OCI-LY1 (cell line): ENCODE measurements at regions not wholly inside any gene's neighbourhood (a gene's known extent, or its start where the extent isn't known, plus 50 kb on each side); places are given as distances from the start of the nearest gene placed in this dataset.
"Not testable (repeated sequence)": the region's sequence is repeated elsewhere in the genome, so short reads cannot be mapped to it uniquely, and the experiment has no call there.

ENCODE experiments used
- H2AFZ ChIP-seq: fragments of 200-600 bp; sonication (generic), shearing (Covaris generic); 2 replicates; pipeline ENCODE4 v1.6.0; 2014; ENCODE audit warnings: antibody characterized with exemption, mild to moderate bottlenecking, low read length
- H3F3A ChIP-seq: fragments of 200-600 bp; sonication (generic), shearing (Covaris generic); 2 replicates; pipeline ENCODE4 v1.6.0; 2014; ENCODE audit warnings: mild to moderate bottlenecking, antibody characterized with exemption, low read length, moderate library complexity; ENCODE audit not compliant: insufficient read depth
- H3K27ac ChIP-seq: fragments of 200-600 bp; sonication (generic); 2 replicates; pipeline ENCODE4 v1.5.1; 2014; ENCODE audit warnings: low read length, mixed run types, mild to moderate bottlenecking, low read depth; ENCODE audit not compliant: poor library complexity, severe bottlenecking
- H3K27me3 ChIP-seq: fragments of 200-600 bp; sonication (generic); 2 replicates; pipeline ENCODE4 v1.6.0; 2014; ENCODE audit warnings: antibody characterized with exemption, mild to moderate bottlenecking, low read length, moderate library complexity; ENCODE audit not compliant: insufficient read depth
- H3K36me3 ChIP-seq: fragments of 200-600 bp; sonication (generic); 2 replicates; pipeline ENCODE4 v1.6.1; 2014; ENCODE audit warnings: mild to moderate bottlenecking, antibody characterized with exemption, low read length, moderate library complexity, mixed read lengths; ENCODE audit not compliant: insufficient read depth
- H3K4me1 ChIP-seq: fragments of 200-600 bp; sonication (generic); 2 replicates; pipeline ENCODE4 v1.5.1; 2014; ENCODE audit warnings: mild to moderate bottlenecking, low read length, moderate library complexity; ENCODE audit not compliant: insufficient read depth, severe bottlenecking
- H3K4me2 ChIP-seq: fragments of 200-600 bp; sonication (generic), shearing (Covaris generic); 2 replicates; pipeline ENCODE4 v1.6.1; 2014; ENCODE audit warnings: low read length
- H3K4me3 ChIP-seq: fragments of 200-600 bp; sonication (generic); 2 replicates; pipeline ENCODE4 v1.5.1; 2014; ENCODE audit warnings: low read length, low read depth, mild to moderate bottlenecking, mixed read lengths; ENCODE audit not compliant: poor library complexity, severe bottlenecking
- H3K79me2 ChIP-seq: fragments of 200-600 bp; shearing (Covaris generic); 2 replicates; pipeline ENCODE4 v1.6.1; 2016; ENCODE audit warnings: mixed run types, low read length, mixed read lengths; ENCODE audit not compliant: insufficient read depth
- H3K9ac ChIP-seq: fragments of 200-600 bp; sonication (generic), shearing (Covaris generic); 2 replicates; pipeline ENCODE4 v1.6.1; 2014; ENCODE audit warnings: mild to moderate bottlenecking, low read length, mixed read lengths
- H3K9me2 ChIP-seq: fragments of 200-600 bp; sonication (generic), shearing (Covaris generic); 2 replicates; pipeline ENCODE4 v1.6.1; 2014; ENCODE audit warnings: low read depth, mild to moderate bottlenecking, low read length, mixed read lengths
- H3K9me3 ChIP-seq: fragments of 200-600 bp; shearing (Covaris generic); 2 replicates; pipeline ENCODE4 v1.6.1; 2014; ENCODE audit warnings: low read length, mixed read lengths
- H4K20me1 ChIP-seq: fragments of 200-600 bp; sonication (generic), shearing (Covaris generic); 2 replicates; pipeline ENCODE4 v1.6.0; 2016; ENCODE audit warnings: mild to moderate bottlenecking, low read length; ENCODE audit not compliant: insufficient read depth
- EZH2 ChIP-seq: fragments of 200-600 bp; sonication (generic), shearing (Covaris generic); IDR thresholded peaks from 2 replicates; pipeline ENCODE4 v1.8.0; 2017; ENCODE audit warnings: borderline replicate concordance, mixed run types, mild to moderate bottlenecking, antibody characterized with exemption, low read length, moderate library complexity, mixed read lengths
- TF ChIP-seq, protein P1 (sequence below): fragments of 200-600 bp; sonication (generic), shearing (Covaris generic); IDR thresholded peaks from 2 replicates; pipeline ENCODE4 v1.5.1; 2017; ENCODE audit warnings: mild to moderate bottlenecking, antibody characterized with exemption, low read length, moderate library complexity, mixed read lengths

DNA sequence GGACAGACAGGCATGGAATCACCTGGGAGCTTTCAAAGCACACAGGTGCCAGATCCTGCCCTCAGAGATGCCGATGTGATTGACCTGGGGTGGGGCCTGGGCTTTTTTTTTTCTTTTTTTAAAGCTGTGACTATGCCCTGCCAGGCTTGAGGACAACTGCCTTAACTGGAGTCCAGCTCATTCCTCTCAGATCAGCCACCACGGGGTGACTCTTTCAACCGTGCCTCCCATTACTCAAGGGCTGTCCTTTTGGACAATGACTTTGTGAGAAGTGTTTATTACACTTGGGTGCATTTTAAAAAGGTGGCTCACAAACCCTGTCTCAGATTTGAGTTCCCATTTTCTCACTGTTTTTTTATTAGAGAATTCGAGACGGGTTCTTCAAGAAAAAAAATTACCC lies 57.1 kb upstream of the RALY start:
- H3K36me3 ChIP-seq = no peaks in the 10 kb centered on the region
- no peaks in the 10 kb centered on the region for H4K20me1 ChIP-seq
- H3F3A ChIP-seq = no peaks in the 10 kb centered on the region
- H3K4me1 ChIP-seq = no peaks in the 10 kb centered on the region
- H3K9ac ChIP-seq = no peak overlapping the region
- TF ChIP-seq, protein P1, sequence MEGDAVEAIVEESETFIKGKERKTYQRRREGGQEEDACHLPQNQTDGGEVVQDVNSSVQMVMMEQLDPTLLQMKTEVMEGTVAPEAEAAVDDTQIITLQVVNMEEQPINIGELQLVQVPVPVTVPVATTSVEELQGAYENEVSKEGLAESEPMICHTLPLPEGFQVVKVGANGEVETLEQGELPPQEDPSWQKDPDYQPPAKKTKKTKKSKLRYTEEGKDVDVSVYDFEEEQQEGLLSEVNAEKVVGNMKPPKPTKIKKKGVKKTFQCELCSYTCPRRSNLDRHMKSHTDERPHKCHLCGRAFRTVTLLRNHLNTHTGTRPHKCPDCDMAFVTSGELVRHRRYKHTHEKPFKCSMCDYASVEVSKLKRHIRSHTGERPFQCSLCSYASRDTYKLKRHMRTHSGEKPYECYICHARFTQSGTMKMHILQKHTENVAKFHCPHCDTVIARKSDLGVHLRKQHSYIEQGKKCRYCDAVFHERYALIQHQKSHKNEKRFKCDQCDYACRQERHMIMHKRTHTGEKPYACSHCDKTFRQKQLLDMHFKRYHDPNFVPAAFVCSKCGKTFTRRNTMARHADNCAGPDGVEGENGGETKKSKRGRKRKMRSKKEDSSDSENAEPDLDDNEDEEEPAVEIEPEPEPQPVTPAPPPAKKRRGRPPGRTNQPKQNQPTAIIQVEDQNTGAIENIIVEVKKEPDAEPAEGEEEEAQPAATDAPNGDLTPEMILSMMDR = no peak
- no peak for TF ChIP-seq EZH2
- H3K4me2 ChIP-seq = no peak overlapping the region
- no peaks in the 10 kb centered on the region for H3K9me2 ChIP-seq
- H3K27ac ChIP-seq = no peak overlapping the region
- H3K4me3 ChIP-seq = no peak overlapping the region
- no peak overlapping the region for H2AFZ ChIP-seq
- no peaks in the 10 kb centered on the region for H3K27me3 ChIP-seq
- no peaks in the 10 kb centered on the region for H3K79me2 ChIP-seq
- no peaks in the 10 kb centered on the region for H3K9me3 ChIP-seq

DNA sequence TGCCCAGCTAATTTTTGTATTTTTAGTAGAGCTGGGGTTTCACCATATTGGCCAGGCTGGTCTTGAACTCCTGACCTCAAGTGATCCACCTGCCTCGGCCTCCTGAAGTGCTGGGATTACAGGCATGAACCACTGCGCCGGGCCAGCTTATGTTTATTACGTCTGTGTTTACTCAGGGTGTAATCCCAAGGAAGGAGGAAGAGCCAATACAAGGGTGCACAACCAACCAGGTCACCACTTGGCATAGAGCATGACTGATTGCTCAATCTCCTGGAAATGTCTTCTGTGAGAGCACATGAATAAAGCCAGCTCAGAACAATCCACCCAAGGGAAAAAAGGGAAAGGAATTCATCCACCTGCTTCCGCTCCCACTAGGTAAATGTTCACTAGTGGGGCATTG lies 54.7 kb upstream of the RALY start:
- not testable (repeated sequence) for H3K4me3 ChIP-seq, H3K27me3 ChIP-seq, H2AFZ ChIP-seq, H3K79me2 ChIP-seq, H3K36me3 ChIP-seq, H3K4me1 ChIP-seq, H3K9ac ChIP-seq, H3K4me2 ChIP-seq, H3K27ac ChIP-seq, H3K9me3 ChIP-seq, H3F3A ChIP-seq, H3K9me2 ChIP-seq, H4K20me1 ChIP-seq

DNA sequence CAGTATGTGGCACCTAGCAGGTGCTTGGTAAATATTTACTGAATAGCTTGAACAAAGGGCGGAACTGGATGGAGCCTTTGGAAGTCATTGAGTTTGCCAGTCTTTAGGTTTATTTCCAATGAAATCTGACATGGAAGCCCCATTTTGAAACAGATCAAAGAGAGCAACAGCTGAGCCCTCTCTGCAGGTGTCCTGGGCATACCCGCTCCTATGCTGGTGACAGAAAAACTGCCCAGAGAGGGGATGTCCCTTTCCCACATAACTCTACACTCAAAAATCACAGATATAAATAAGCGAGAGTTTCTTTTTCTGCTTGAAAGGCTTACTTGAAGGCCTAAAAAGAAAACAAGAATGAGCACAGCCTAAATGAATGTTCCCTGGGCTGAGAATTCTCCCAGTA lies 53.0 kb upstream of the RALY start:
- H3K4me3 ChIP-seq = no peak overlapping the region
- H2AFZ ChIP-seq = no peak overlapping the region
- no peaks in the 10 kb centered on the region for H3F3A ChIP-seq
- no peaks in the 10 kb centered on the region for H3K4me1 ChIP-seq
- TF ChIP-seq, protein P1 = no peak
- TF ChIP-seq EZH2 = no peak
- H4K20me1 ChIP-seq = no peaks in the 10 kb centered on the region
- H3K9me3 ChIP-seq = no peaks in the 10 kb centered on the region
- no peaks in the 10 kb centered on the region for H3K79me2 ChIP-seq
- no peaks in the 10 kb centered on the region for H3K9me2 ChIP-seq
- no peaks in the 10 kb centered on the region for H3K36me3 ChIP-seq
- H3K27ac ChIP-seq = no peak overlapping the region
- no peak overlapping the region for H3K4me2 ChIP-seq
- H3K27me3 ChIP-seq = no peaks in the 10 kb centered on the region; the same call in 1 of the 2 replicates
- H3K9ac ChIP-seq = no peak overlapping the region
